ENCODE measurements at regions not wholly inside any gene's neighbourhood (a gene's known extent, or its start where the extent isn't known, plus 50 kb on each side); places are given as distances from the start of the nearest gene placed in this dataset.

- Mint-ChIP-seq H3K27ac (no peak overlapping the region), H3K27me3 (ENCODE audit: insufficient read depth, low read depth, poor library complexity) (peaks cover 3% of the 10 kb centered on the region), H3K4me3 (no peak overlapping the region), H3K9me3 (no peaks in the 10 kb centered on the region; the same call in 1 of the 3 replicates), H3K4me1 (peaks cover 18% of the 10 kb centered on the region), H3K36me3 (ENCODE audit: low read depth) (no peaks in the 10 kb centered on the region; the same call in 2 of the 3 replicates)
- no peak overlapping the region for H3K4me2 ChIP-seq
- no peaks in the 10 kb centered on the region for H3K27me3 ChIP-seq (ENCODE audit: insufficient read depth)
- H4K20me1 ChIP-seq (replicated peaks; ENCODE audit: insufficient read depth): no peaks in the 10 kb centered on the region
- H3K4me3 ChIP-seq: no peak overlapping the region
- TF ChIP-seq JUNB (IDR thresholded peaks at IDR 0.05; ENCODE audit: unreplicated experiment): no peak
- no peak for TF ChIP-seq ZNF114 (CRISPR knock-in tag; IDR thresholded peaks at IDR 0.05)
- TF ChIP-seq, protein P1, sequence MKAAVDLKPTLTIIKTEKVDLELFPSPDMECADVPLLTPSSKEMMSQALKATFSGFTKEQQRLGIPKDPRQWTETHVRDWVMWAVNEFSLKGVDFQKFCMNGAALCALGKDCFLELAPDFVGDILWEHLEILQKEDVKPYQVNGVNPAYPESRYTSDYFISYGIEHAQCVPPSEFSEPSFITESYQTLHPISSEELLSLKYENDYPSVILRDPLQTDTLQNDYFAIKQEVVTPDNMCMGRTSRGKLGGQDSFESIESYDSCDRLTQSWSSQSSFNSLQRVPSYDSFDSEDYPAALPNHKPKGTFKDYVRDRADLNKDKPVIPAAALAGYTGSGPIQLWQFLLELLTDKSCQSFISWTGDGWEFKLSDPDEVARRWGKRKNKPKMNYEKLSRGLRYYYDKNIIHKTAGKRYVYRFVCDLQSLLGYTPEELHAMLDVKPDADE (IDR thresholded peaks at IDR 0.05): no peak
- TF ChIP-seq EZH2 (IDR thresholded peaks at IDR 0.05; ENCODE audit: low read depth, unreplicated experiment): no peak
- TF ChIP-seq CREB1 (CRISPR knock-in tag; IDR thresholded peaks at IDR 0.05; ENCODE audit: low read depth): no peak
- no peak for TF ChIP-seq ZNF331 (CRISPR knock-in tag; IDR thresholded peaks at IDR 0.05; ENCODE audit: low read depth)
- no peak for TF ChIP-seq STAT1 (IDR thresholded peaks at IDR 0.05; ENCODE audit: unreplicated experiment)
- TF ChIP-seq CTCF (conservative IDR thresholded peaks at IDR 0.05; ENCODE audit: low read depth in 2 of 2): no peak
- TF ChIP-seq POLR2AphosphoS5 (IDR thresholded peaks at IDR 0.05; ENCODE audit: low read depth): no peak
- no peak for TF ChIP-seq ZNF462 (CRISPR knock-in tag; IDR thresholded peaks at IDR 0.05)
- TF ChIP-seq REST (IDR thresholded peaks at IDR 0.05; ENCODE audit: unreplicated experiment): no peak
- no peak for TF ChIP-seq EZH2phosphoT487 (IDR thresholded peaks at IDR 0.05; ENCODE audit: unreplicated experiment)
- no peak for TF ChIP-seq NANOG (IDR thresholded peaks at IDR 0.05; ENCODE audit: borderline replicate concordance)
- no peak for ATAC-seq
- H3F3A ChIP-seq (replicated peaks; ENCODE audit: low read depth): no peaks in the 10 kb centered on the region
- H3K4me1 ChIP-seq (ENCODE audit: insufficient read depth): peaks cover 20% of the 10 kb centered on the region
- H3K27ac ChIP-seq (ENCODE audit: low read depth): no peak overlapping the region
- H2AFZ ChIP-seq: no peak overlapping the region
- H3K9me2 ChIP-seq (ENCODE audit: insufficient read depth): no peaks in the 10 kb centered on the region
- peaks cover 15% of the 10 kb centered on the region for H3K79me2 ChIP-seq (replicated peaks; ENCODE audit: insufficient read depth)
- DNase-seq (ENCODE audit: low spot score): no peak
- H3K36me3 ChIP-seq (ENCODE audit: insufficient read depth): no peaks in the 10 kb centered on the region
Observed at GRCh38 chr6:114439411-114439810, 96.6 kb upstream of the HS3ST5 start.

All from GM23338 (cell line).